Mucosa of descending colon (tissue), 3 donors: ENCODE measurements at regions not wholly inside any gene's neighbourhood (a gene's known extent, or its start where the extent isn't known, plus 50 kb on each side); places are given as distances from the start of the nearest gene placed in this dataset.

ENCODE experiments used
- ATAC-seq: fragments of 200-7000 bp; cut with Tn5 transposase; one replicate; pipeline ENCODE4 v1.9.1; 2020; ENCODE audit warnings: mild to moderate bottlenecking, moderate library complexity
- DNase-seq, 3 donors: peaks; one replicate each; pipeline ENCODE4 v3.0.0-alpha.2; 2020
- H3K36me3 ChIP-seq: fragments of 200-600 bp; one replicate; pipeline ENCODE4 v1.8.0; 2021; ENCODE audit warnings: low read depth, mild to moderate bottlenecking
- H3K4me1 ChIP-seq: fragments of 200-600 bp; one replicate; pipeline ENCODE4 v1.8.0; 2021; ENCODE audit warnings: low read depth, mild to moderate bottlenecking
- H3K4me3 ChIP-seq: fragments of 200-600 bp; one replicate; pipeline ENCODE4 v1.8.0; 2021; ENCODE audit warnings: mild to moderate bottlenecking
- H3K9me3 ChIP-seq: fragments of 200-600 bp; one replicate; pipeline ENCODE4 v1.8.0; 2021; ENCODE audit warnings: mild to moderate bottlenecking
- intact Hi-C, 2 donors: fragments of 100-400 bp; cut with DNase I in 1 of 2; cut with micrococcal nuclease in 1 of 2; formaldehyde crosslinking; loops; one replicate each; pipeline versions ENCODE4 v1.11.0 to v1.11.1; 2022; cut with DNase I, micrococcal nuclease
- TF ChIP-seq, protein P1 (sequence below): fragments of 200-600 bp; IDR thresholded peaks from one replicate; pipeline ENCODE4 v1.8.0; 2022; ENCODE audit warnings: antibody characterized with exemption, mild to moderate bottlenecking
- donor health status: DM: no; HTN: no; CAD: no; lungs with moderate emphysema.
- donor health status: DM: no; HTN: no; CAD: no.
- donor health status: DM: no; HTN: yes; CAD: no.

DNA sequence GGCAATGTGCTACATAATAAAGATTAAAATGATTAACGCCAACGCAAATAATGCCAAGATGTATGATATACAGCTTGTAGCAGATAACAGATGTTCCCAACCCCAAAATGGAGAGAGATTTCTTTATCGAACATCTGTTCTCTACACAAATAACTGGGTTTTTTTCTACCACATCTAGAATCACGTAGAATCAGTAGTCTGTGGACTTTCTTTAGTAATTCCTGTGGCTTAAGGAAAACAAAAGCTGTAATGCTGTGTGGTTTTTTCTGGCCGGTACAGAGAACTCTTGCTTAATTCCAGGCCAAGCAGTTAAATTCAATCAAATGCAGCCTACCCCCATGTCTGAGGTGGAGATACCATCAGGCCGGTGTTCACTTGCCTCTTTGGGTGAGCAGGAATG lies 303.4 kb downstream of the FAT3 start:
- Histone ChIP-seq H3K9me3 (no peaks in the 10 kb centered on the region), H3K36me3 (no peaks in the 10 kb centered on the region), H3K4me1 (no peaks in the 10 kb centered on the region), H3K4me3 (no peak overlapping the region)
- DNase-seq (no peak), ATAC-seq (no peak)
- TF ChIP-seq, protein P1, sequence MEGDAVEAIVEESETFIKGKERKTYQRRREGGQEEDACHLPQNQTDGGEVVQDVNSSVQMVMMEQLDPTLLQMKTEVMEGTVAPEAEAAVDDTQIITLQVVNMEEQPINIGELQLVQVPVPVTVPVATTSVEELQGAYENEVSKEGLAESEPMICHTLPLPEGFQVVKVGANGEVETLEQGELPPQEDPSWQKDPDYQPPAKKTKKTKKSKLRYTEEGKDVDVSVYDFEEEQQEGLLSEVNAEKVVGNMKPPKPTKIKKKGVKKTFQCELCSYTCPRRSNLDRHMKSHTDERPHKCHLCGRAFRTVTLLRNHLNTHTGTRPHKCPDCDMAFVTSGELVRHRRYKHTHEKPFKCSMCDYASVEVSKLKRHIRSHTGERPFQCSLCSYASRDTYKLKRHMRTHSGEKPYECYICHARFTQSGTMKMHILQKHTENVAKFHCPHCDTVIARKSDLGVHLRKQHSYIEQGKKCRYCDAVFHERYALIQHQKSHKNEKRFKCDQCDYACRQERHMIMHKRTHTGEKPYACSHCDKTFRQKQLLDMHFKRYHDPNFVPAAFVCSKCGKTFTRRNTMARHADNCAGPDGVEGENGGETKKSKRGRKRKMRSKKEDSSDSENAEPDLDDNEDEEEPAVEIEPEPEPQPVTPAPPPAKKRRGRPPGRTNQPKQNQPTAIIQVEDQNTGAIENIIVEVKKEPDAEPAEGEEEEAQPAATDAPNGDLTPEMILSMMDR, result no peak
- intact Hi-C loops, result no loop called here

DNA sequence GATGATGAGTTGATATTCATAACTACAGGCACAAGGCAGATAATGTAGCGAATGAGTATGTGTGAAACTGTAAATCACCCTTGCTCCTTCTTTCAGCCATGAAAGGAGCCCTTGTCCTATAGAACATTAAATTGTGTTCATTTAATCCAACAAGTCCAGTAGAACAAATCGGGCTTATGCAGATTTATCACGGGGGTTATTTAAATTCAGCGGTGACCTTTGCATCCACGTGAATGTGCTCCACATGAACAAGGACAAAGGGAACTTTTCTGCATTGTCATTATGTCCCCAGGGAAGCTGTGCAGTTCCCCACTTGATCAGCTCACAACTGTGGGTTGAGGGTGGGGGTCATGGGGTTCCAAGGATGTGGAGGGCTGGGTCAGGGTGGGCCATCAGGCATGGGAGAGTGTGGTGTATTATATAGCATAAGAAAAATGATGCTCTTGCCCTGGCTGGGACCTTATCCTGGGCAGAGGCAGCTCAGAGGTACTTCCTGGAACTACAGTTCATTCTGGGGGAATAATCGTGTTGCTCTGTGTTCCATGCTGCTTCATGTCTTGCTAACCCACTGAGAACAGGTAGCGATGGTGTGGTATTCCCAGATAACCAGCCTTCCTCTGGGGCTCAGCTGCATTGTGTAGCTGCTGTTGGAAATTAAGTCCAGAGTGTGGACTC lies 306.6 kb downstream of the FAT3 start:
- no peaks in the 10 kb centered on the region for H3K4me1 ChIP-seq
- H3K9me3 ChIP-seq, result no peaks in the 10 kb centered on the region
- DNase-seq (no peak), ATAC-seq (no peak)
- H3K36me3 ChIP-seq, result no peaks in the 10 kb centered on the region
- intact Hi-C loops, result no loop called here
- no peak overlapping the region for H3K4me3 ChIP-seq
- TF ChIP-seq, protein P1, result no peak

DNA sequence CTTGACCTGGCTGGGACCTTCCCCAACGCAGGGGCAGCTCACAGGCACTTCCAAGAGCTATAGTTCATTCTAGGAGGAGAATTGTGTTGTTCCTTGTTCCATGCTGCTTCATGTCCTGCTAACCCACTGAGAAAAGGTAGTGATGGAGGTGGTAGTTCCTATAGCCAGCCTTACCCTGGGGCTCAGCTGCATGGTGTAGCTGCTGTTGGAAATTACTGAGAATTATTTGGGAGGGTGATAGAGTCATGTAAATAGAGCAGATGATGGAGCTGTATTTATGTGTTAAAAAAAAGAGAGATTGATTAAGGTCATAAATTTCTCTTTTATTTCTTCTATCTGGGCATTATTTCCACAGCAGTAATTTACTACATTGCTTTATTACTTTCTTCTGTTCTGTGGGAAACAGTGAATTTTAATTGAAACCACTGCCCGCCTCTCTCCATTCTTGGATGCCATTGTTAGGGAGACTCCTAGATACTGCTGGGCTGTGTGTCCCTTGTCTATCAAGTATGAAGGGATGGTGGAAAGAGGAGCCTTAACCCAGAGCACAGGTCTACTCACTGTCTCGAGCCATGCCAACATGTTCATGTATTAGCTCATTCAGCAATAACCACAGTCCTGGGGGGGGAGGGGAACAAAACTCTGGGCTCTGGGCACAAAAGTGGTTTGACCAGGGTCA lies 309.2 kb downstream of the FAT3 start:
- TF ChIP-seq, protein P1, result no peak
- ATAC-seq, result no peak
- intact Hi-C loops, result no loop called here
- Histone ChIP-seq H3K9me3 (no peaks in the 10 kb centered on the region), H3K4me3 (no peak overlapping the region), H3K36me3 (no peaks in the 10 kb centered on the region), H3K4me1 (no peaks in the 10 kb centered on the region)
- DNase-seq, result no peak

DNA sequence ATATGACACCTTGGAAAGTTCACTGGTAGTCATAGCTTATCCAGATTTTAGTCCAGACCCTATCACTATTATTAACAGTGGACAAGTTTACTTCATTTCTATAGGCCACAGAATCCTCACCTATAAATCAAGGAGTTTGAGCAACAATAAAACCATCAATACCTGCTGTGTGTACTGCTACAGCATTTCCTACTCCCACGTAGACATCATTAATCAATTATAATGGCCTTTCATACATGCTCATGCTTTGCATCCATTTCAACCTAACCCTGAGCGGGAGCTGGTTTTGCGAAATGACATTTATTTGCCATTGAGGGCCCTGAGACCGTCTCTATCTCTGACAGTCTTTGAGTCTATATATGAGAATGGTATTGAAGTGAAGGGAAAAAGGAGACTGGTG lies 312.3 kb downstream of the FAT3 start:
- ATAC-seq (no peak), DNase-seq (no peak)
- no peak overlapping the region for H3K4me3 ChIP-seq
- TF ChIP-seq, protein P1, result no peak
- H3K9me3 ChIP-seq, result no peaks in the 10 kb centered on the region
- no peaks in the 10 kb centered on the region for H3K36me3 ChIP-seq
- intact Hi-C loops, result no loop called here
- no peaks in the 10 kb centered on the region for H3K4me1 ChIP-seq

DNA sequence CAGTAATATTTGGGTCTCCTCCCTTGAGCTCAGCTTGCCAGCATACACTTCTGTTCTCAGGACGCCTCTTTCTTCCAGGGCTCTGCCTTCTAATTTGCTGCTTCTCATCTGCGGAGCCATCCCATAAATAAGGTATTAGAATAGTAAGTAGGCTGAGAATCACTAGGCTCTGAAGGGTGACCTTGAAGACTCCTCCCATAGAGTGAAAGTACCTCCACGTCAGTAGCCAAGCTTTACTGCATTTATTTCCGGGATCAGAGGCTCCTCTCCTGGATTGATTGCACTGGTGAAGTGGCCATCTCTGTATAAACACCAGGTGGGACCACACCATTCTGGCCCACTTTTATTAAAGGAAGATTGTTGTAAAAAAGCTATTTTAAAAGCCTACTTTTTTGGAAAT lies 315.5 kb downstream of the FAT3 start:
- ATAC-seq (peak; percentile 34), DNase-seq (no peak)
- Histone ChIP-seq H3K4me1 (no peaks in the 10 kb centered on the region), H3K36me3 (no peaks in the 10 kb centered on the region), H3K4me3 (no peak overlapping the region), H3K9me3 (no peaks in the 10 kb centered on the region)
- intact Hi-C loops, result no loop called here
- TF ChIP-seq, protein P1, result no peak
